ENCODE measurements at regions not wholly inside any gene's neighbourhood (a gene's known extent, or its start where the extent isn't known, plus 50 kb on each side); places are given as distances from the start of the nearest gene placed in this dataset.
"Not testable (repeated sequence)": the region's sequence is repeated elsewhere in the genome, so short reads cannot be mapped to it uniquely, and the experiment has no call there.

GRCh38 chr1:173388352-173388751, 88.8 kb upstream of the PRDX6 start:
- Mint-ChIP-seq H3K27me3 (no peaks in the 10 kb centered on the region), H3K4me1 (peaks cover 0 to 4% (median 3%) of the 10 kb centered on the region in 3 donors), H3K4me3 (no peak overlapping the region), H3K27ac (no peak overlapping the region), H3K9me3 (no peaks in the 10 kb centered on the region), H3K36me3 (peaks cover 2% of the 10 kb centered on the region)

- no peaks in the 10 kb centered on the region for H3K36me3 Mint-ChIP-seq
- H3K27ac Mint-ChIP-seq: peak overlapping the region in 1 of 3 donors; percentile 84
- peaks cover 0 to 4% (median 4%) of the 10 kb centered on the region in 3 donors for H3K4me1 Mint-ChIP-seq
- no peaks in the 10 kb centered on the region for H3K9me3 Mint-ChIP-seq
- H3K27me3 Mint-ChIP-seq: no peaks in the 10 kb centered on the region
- no peak overlapping the region for H3K4me3 Mint-ChIP-seq
Measured at GRCh38 chr1:173392895-173393658, 84.1 kb upstream of the PRDX6 start.

GRCh38 chr1:173393659-173394000, 83.5 kb upstream of the PRDX6 start:
- Mint-ChIP-seq H3K9me3 (no peaks in the 10 kb centered on the region), H3K27me3 (no peaks in the 10 kb centered on the region), H3K4me1 (peaks cover 0 to 4% (median 4%) of the 10 kb centered on the region in 3 donors), H3K36me3 (no peaks in the 10 kb centered on the region), H3K4me3 (no peak overlapping the region), H3K27ac (no peak overlapping the region)

GRCh38 chr1:173394813-173395212, 82.3 kb upstream of the PRDX6 start:
- H3K36me3 Mint-ChIP-seq, H3K27me3 Mint-ChIP-seq, H3K4me1 Mint-ChIP-seq, H3K27ac Mint-ChIP-seq, H3K9me3 Mint-ChIP-seq, H3K4me3 Mint-ChIP-seq: not testable (repeated sequence)

- Mint-ChIP-seq H3K27ac (no peak overlapping the region), H3K4me3 (no peak overlapping the region), H3K36me3 (no peaks in the 10 kb centered on the region), H3K4me1 (peaks cover 0 to 2% (median 0%) of the 10 kb centered on the region in 3 donors), H3K27me3 (no peaks in the 10 kb centered on the region), H3K9me3 (no peaks in the 10 kb centered on the region)
Measured at GRCh38 chr1:173395762-173396161, 81.4 kb upstream of the PRDX6 start.

- Mint-ChIP-seq H3K36me3 (no peaks in the 10 kb centered on the region), H3K4me1 (peaks cover 5 to 10% (median 10%) of the 10 kb centered on the region in 3 donors), H3K9me3 (no peaks in the 10 kb centered on the region), H3K27ac (no peak overlapping the region), H3K4me3 (no peak overlapping the region), H3K27me3 (no peaks in the 10 kb centered on the region)
Measured at GRCh38 chr1:173400387-173400995, 76.6 kb upstream of the PRDX6 start.

- H3K36me3 Mint-ChIP-seq: peaks cover 6% of the 10 kb centered on the region
- H3K4me3 Mint-ChIP-seq: peak overlapping the region in 1 of 4 donors; percentile 84
- no peaks in the 10 kb centered on the region for H3K27me3 Mint-ChIP-seq
- peak overlapping the region in 1 of 3 donors; percentile 27 for H3K27ac Mint-ChIP-seq
- no peaks in the 10 kb centered on the region for H3K9me3 Mint-ChIP-seq
- H3K4me1 Mint-ChIP-seq: peaks cover 20 to 29% (median 28%) of the 10 kb centered on the region in 3 donors
Measured at GRCh38 chr1:173403996-173404395, 73.1 kb upstream of the PRDX6 start.

GRCh38 chr1:173405281-173405680, 71.9 kb upstream of the PRDX6 start:
- peak overlapping the region in 1 of 3 donors; percentile 25 for H3K27ac Mint-ChIP-seq
- H3K36me3 Mint-ChIP-seq: peaks cover 6% of the 10 kb centered on the region
- peaks cover 30 to 39% (median 38%) of the 10 kb centered on the region in 3 donors for H3K4me1 Mint-ChIP-seq
- no peak overlapping the region for H3K4me3 Mint-ChIP-seq
- no peaks in the 10 kb centered on the region for H3K9me3 Mint-ChIP-seq
- no peaks in the 10 kb centered on the region for H3K27me3 Mint-ChIP-seq

- H3K27ac Mint-ChIP-seq: no peak overlapping the region
Measured at GRCh38 chr1:173405834-173406233, 71.3 kb upstream of the PRDX6 start.

GRCh38 chr1:173406783-173407230, 70.3 kb upstream of the PRDX6 start:
- H3K9me3 Mint-ChIP-seq: no peaks in the 10 kb centered on the region
- peaks cover 8% of the 10 kb centered on the region for H3K36me3 Mint-ChIP-seq
- no peaks in the 10 kb centered on the region for H3K27me3 Mint-ChIP-seq
- peaks cover 40 to 51% (median 47%) of the 10 kb centered on the region in 3 donors for H3K4me1 Mint-ChIP-seq
- H3K27ac Mint-ChIP-seq: peak overlapping the region; percentile 41 to 94 (median 87)
- H3K4me3 Mint-ChIP-seq: peak overlapping the region; percentile 24 to 95 (median 86)

More at GRCh38 chr1:173405834-173406233, 71.3 kb upstream of the PRDX6 start:
- Mint-ChIP-seq H3K4me1 (peaks cover 36 to 45% (median 44%) of the 10 kb centered on the region in 3 donors), H3K36me3 (peaks cover 6% of the 10 kb centered on the region), H3K27me3 (no peaks in the 10 kb centered on the region), H3K9me3 (no peaks in the 10 kb centered on the region), H3K4me3 (peak overlapping the region in 2 of 4 donors; percentile 28 to 45)

- H3K4me3 Mint-ChIP-seq: no peak overlapping the region
- peaks cover 8% of the 10 kb centered on the region for H3K36me3 Mint-ChIP-seq
- H3K9me3 Mint-ChIP-seq: no peaks in the 10 kb centered on the region
- H3K4me1 Mint-ChIP-seq: peaks cover 49 to 56% (median 53%) of the 10 kb centered on the region in 3 donors
- H3K27me3 Mint-ChIP-seq: no peaks in the 10 kb centered on the region
- H3K27ac Mint-ChIP-seq: peak overlapping the region; percentile 41 to 86 (median 77)
Measured at GRCh38 chr1:173407846-173408245, 69.3 kb upstream of the PRDX6 start.

GRCh38 chr1:173408886-173409285, 68.2 kb upstream of the PRDX6 start:
- peak overlapping the region in 1 of 4 donors; percentile 89 for H3K4me3 Mint-ChIP-seq
- H3K36me3 Mint-ChIP-seq: peaks cover 8% of the 10 kb centered on the region
- no peaks in the 10 kb centered on the region for H3K9me3 Mint-ChIP-seq
- H3K27me3 Mint-ChIP-seq: no peaks in the 10 kb centered on the region
- peaks cover 59 to 65% (median 62%) of the 10 kb centered on the region in 3 donors for H3K4me1 Mint-ChIP-seq
- peak overlapping the region; percentile 46 to 99 (median 76) for H3K27ac Mint-ChIP-seq

- peak overlapping the region; percentile 94 to 99 (median 96) for H3K27ac Mint-ChIP-seq
- H3K4me3 Mint-ChIP-seq: peak overlapping the region in 3 of 4 donors; percentile 57 to 92 (median 86)
- no peaks in the 10 kb centered on the region for H3K27me3 Mint-ChIP-seq
- H3K36me3 Mint-ChIP-seq: peaks cover 8% of the 10 kb centered on the region
- peaks cover 65 to 68% (median 66%) of the 10 kb centered on the region in 3 donors for H3K4me1 Mint-ChIP-seq
- H3K9me3 Mint-ChIP-seq: no peaks in the 10 kb centered on the region
Measured at GRCh38 chr1:173409613-173410012, 67.5 kb upstream of the PRDX6 start.

GRCh38 chr1:173410133-173410793, 66.9 kb upstream of the PRDX6 start:
- Mint-ChIP-seq H3K27me3 (no peaks in the 10 kb centered on the region), H3K27ac (peak overlapping the region; percentile 94 to 99 (median 96)), H3K4me3 (peak overlapping the region; percentile 57 to 93 (median 80)), H3K4me1 (peaks cover 65 to 74% (median 69%) of the 10 kb centered on the region in 3 donors), H3K36me3 (peaks cover 8% of the 10 kb centered on the region), H3K9me3 (no peaks in the 10 kb centered on the region)

GRCh38 chr1:173410794-173411236, 66.3 kb upstream of the PRDX6 start:
- no peaks in the 10 kb centered on the region for H3K27me3 Mint-ChIP-seq
- peak overlapping the region; percentile 57 to 93 (median 80) for H3K4me3 Mint-ChIP-seq
- peaks cover 8% of the 10 kb centered on the region for H3K36me3 Mint-ChIP-seq
- peaks cover 67 to 77% (median 72%) of the 10 kb centered on the region in 3 donors for H3K4me1 Mint-ChIP-seq
- peak overlapping the region; percentile 94 to 99 (median 96) for H3K27ac Mint-ChIP-seq
- H3K9me3 Mint-ChIP-seq: no peaks in the 10 kb centered on the region
